ENCODE measurements at regions not wholly inside any gene's neighbourhood (a gene's known extent, or its start where the extent isn't known, plus 50 kb on each side); places are given as distances from the start of the nearest gene placed in this dataset.

DNA sequence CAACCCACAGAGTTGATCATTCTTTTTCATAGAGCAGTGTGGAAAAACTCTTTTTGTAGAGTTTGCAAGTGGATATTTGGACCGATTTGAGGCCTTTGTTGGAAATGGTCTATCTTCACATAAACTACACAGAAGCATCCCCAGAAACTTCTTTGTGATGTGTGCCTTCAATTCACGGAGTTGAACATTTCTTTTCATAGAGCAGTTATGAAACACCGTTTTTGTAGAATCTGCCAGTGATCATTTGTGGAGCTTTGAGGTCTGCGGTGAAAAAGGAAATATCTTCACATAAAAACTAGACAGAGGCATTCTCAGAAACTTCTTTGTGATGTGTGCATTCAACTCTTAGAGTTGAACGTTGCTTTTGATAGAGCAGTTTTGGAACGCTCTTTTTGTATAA is 618.4 kb upstream of the ZNF337 start:
- TF ChIP-seq, protein P1, sequence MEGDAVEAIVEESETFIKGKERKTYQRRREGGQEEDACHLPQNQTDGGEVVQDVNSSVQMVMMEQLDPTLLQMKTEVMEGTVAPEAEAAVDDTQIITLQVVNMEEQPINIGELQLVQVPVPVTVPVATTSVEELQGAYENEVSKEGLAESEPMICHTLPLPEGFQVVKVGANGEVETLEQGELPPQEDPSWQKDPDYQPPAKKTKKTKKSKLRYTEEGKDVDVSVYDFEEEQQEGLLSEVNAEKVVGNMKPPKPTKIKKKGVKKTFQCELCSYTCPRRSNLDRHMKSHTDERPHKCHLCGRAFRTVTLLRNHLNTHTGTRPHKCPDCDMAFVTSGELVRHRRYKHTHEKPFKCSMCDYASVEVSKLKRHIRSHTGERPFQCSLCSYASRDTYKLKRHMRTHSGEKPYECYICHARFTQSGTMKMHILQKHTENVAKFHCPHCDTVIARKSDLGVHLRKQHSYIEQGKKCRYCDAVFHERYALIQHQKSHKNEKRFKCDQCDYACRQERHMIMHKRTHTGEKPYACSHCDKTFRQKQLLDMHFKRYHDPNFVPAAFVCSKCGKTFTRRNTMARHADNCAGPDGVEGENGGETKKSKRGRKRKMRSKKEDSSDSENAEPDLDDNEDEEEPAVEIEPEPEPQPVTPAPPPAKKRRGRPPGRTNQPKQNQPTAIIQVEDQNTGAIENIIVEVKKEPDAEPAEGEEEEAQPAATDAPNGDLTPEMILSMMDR (conservative IDR thresholded peaks at IDR 0.05; ENCODE audit: low read depth, low read length) = no peak
- no peak for TF ChIP-seq EZH2 (IDR thresholded peaks at IDR 0.05; ENCODE audit: borderline replicate concordance, low read depth, low read length, poor library complexity, severe bottlenecking)
